NCI-H510A (cell line): ENCODE measurements at regions not wholly inside any gene's neighbourhood (a gene's known extent, or its start where the extent isn't known, plus 50 kb on each side); places are given as distances from the start of the nearest gene placed in this dataset.
"Not testable (repeated sequence)": the region's sequence is repeated elsewhere in the genome, so short reads cannot be mapped to it uniquely, and the experiment has no call there.

Experiments used
- DNase-seq: peaks from one replicate; lab custom pipeline; 2025; lab: John Stamatoyannopoulos, UW

DNA sequence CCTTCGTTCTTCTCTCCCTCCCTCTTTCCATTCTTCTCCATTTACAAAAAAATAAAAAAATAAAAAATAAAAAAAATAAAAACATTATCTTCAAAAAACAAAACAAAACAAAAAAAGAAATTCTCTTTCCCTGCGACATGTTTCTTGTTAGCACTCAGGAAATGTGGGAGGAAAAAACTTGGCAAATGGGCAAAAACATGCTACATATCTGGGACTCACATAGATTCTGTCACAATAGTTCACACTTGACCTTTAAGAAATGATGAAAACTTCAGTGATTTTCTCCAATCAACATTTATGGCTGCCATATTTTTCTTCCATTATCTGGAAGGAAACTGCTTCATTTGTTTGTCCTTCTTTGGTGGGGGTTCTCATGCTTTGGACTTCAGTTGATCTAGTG lies 109.3 kb downstream of the PRKAB2 start:
- DNase-seq = no peak

DNA sequence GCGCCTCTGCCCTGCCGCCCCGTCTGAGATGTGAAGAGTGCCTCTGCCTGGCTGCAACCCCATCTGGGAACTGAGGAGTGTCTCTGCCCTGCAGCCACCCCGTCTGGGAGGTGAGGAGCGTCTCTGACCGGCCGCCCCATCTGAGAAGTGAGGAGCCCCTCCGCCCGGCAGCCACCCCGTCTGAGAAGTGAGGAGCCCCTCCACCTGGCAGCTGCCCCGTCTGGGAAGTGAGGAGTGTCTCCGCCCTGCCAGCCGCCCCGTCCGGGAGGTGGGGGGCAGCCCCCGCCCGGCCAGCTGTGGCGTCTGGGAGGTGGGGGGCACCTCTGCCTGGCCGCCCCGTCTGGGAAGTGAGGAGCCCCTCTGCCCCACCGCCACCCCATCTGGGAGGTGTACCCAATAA lies 110.4 kb downstream of the PRKAB2 start:
- DNase-seq = not testable (repeated sequence)

DNA sequence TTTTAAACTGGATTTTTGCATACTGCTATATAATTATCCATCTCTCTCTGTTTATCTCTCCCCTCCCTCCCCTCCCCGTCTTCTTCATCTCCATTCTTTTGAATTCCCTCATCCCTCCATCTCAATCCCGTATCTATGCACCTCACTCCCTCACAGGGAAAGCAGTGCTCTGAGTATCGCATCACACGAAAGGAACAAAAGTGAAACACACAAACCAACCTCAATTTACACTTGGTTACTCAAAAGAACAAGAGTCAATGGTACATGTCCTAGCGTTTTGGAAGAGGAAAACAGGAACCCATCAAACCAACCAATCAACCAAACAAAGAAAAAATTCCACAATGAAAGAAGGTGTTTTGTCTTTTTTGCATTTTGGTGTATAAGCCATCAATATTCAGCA lies 115.1 kb downstream of the NBPF12 start:
- no peak for DNase-seq

DNA sequence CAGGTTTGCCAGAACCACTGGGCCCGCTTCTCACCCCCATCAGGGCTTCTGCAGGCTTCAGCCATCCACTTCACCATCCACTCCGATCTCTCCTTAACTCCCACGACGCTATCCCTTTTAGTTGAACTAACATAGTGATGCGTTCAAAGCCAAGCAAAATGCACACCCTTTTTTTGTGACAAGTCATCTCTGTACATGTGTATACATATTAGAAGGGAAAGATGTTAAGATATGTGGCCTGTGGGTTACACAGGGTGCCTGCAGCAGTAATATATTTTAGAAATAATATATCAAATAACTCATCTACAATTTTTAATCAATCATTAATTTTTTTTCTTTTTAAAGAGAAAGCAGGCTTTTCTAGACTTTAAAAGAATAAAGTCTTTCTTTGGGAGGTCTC lies 114.6 kb downstream of the NBPF12 start:
- no peak for DNase-seq

DNA sequence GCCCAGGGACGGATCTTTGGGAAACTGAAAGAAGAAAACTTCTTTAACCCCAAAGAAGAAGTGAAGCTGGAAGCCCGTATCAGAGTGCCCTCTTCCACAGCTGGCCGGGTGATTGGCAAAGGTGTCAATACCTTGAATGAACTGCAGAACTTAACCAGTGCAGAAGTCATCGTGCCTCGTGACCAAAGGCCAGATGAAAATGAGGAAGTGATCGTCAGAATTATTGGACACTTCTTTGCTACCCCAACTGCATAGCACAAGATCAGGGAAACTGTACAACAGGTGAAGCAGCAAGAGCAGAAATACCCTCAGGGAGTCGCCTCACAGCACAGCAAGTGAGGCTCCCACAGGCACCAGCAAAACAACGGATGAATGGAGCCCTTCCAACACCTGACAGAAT lies 114.0 kb downstream of the NBPF12 start:
- no peak for DNase-seq

DNA sequence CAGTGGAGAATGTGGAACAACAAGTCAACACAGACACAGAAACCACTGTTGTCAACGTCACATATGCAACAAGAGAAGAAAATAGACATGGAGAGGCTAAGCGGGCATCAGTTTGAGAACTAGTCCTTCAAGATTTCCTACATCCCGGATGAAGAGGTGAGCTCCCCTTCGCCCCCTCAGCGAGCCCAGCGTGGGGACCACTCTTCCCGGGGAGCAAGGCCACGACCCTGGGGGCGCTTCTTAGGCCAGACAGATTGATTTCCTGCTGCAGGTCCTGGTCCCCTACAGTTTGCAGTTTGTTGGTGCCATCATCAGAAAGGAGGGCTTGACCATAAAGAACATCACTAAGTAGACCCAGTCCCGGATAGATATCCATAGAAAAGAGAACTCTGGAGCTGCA lies 113.0 kb downstream of the NBPF12 start:
- no peak for DNase-seq

DNA sequence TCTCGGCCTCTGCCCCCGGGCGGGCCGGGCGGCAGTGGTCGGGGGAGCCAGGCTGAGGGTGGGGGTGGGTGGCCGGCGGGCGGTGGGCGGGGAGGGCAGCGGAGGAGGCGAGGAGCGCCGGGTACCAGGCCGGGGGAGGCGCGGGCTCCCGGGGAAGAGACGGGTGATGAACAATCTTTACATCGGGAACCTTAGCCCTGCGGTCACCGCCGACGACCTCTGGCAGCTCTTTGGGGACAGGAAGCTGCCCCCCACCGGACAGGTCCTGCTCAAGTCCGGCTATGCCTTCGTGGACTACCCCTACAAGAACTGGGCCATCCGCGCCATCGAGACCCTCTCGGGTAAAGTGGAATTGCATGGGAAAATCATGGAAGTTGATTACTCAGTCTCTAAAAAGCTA lies 112.5 kb downstream of the NBPF12 start:
- no peak for DNase-seq

DNA sequence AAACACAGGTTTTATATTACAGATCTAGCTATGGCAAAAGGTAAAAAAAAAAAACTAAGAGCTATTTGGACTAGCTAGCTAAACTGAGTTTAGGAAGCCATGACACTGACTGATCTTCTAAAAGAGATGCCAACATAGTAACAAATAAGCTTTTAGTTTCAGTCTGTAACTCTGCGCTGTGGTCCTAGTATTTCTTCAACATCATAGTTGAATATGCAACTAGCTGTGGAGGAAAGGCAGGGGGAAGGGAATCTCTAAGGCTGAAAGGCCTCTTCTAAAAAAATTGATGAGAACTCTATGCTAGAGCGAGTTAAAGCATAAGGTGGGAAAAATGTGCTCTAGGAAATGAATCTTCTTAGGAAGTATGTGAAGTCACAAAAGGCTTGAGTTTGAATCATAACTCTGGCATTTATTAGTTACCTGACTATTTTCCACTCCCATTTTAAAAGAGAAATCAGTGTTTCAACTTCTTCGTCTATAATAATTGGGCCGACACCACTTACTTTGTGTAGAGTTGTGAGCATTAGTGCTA lies 108.8 kb downstream of the NBPF12 start:
- DNase-seq = not testable (repeated sequence)

DNA sequence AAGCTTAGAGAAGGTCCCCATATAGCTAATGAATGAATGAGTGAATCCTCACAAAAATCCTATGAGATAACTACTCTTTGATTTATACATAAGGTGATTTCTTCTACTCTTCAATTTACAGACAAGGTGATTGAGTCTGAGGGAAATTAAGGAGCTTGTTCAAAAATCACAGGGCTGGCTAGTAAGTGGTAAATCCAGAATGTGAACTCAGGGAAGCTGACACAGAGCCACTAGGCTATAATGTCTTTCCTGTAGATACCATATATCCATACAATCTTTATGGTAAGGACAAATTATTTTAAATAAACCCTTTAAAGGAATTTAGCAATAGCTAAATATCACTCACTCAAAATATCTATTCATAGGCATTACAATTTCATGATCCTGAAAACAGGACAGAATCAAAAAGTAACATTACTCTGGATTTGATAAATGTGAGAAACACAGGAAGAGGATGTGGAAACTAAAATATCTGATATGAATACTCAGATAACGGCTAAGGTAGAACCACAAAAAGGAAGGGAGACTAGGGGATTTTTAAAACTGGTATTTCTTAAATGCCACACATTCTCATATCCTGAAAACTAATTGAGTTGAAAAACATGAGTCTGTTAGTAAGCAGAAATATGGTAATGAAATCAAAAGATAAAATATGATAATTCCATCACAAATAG lies 108.2 kb downstream of the NBPF12 start:
- no peak for DNase-seq
